ENCODE measurements at regions not wholly inside any gene's neighbourhood (a gene's known extent, or its start where the extent isn't known, plus 50 kb on each side); places are given as distances from the start of the nearest gene placed in this dataset.

GRCh38 chr2:183347969-183348368 is 223.7 kb downstream of the NUP35 start:
- TF ChIP-seq CTCF (IDR thresholded peaks at IDR 0.05 in 2 of 3, conservative IDR thresholded peaks at IDR 0.05 in 1 of 3; ENCODE audit: borderline replicate concordance in 1 of 3, insufficient read depth in 1 of 3, low read depth in 2 of 3, low read length in 2 of 3) (no peak), TCF7L2 (IDR thresholded peaks at IDR 0.05; ENCODE audit: borderline replicate concordance, extremely low read depth, insufficient read depth, insufficient read length) (no peak), ATF3 (IDR thresholded peaks at IDR 0.05) (no peak), REST (IDR thresholded peaks at IDR 0.05; ENCODE audit: low read depth) (no peak), SIN3A (IDR thresholded peaks at IDR 0.05; ENCODE audit: low read depth) (no peak), EZH2phosphoT487 (IDR thresholded peaks at IDR 0.05; ENCODE audit: borderline replicate concordance) (no peak), POLR2A (IDR thresholded peaks at IDR 0.05; ENCODE audit: borderline replicate concordance, extremely low read depth, insufficient read depth, insufficient read length) (no peak), EZH2 (IDR thresholded peaks at IDR 0.05) (no peak), CBX3 (IDR thresholded peaks at IDR 0.05; ENCODE audit: low read depth) (no peak)
